ES-I3 (cell line): ENCODE measurements at regions not wholly inside any gene's neighbourhood (a gene's known extent, or its start where the extent isn't known, plus 50 kb on each side); places are given as distances from the start of the nearest gene placed in this dataset.

ENCODE experiments used
- H3K36me3 ChIP-seq: 2 replicates; pipeline ENCODE4 v1.6.1; 2013; ENCODE audit warnings: mild to moderate bottlenecking, low read length, control low read depth, moderate library complexity; ENCODE audit not compliant: insufficient read depth
- H3K4me1 ChIP-seq: 2 replicates; pipeline ENCODE4 v1.6.1; 2013; ENCODE audit warnings: mild to moderate bottlenecking, control low read depth, low read length; ENCODE audit not compliant: insufficient read depth
- H3K9ac ChIP-seq: 2 replicates; pipeline ENCODE4 v1.6.1; 2013; ENCODE audit warnings: low read depth, mild to moderate bottlenecking, low read length, moderate library complexity
- H3K9me3 ChIP-seq: 2 replicates; pipeline ENCODE4 v1.6.1; 2013; ENCODE audit warnings: mild to moderate bottlenecking, low read length, moderate library complexity; ENCODE audit not compliant: control insufficient read depth, insufficient read depth

DNA sequence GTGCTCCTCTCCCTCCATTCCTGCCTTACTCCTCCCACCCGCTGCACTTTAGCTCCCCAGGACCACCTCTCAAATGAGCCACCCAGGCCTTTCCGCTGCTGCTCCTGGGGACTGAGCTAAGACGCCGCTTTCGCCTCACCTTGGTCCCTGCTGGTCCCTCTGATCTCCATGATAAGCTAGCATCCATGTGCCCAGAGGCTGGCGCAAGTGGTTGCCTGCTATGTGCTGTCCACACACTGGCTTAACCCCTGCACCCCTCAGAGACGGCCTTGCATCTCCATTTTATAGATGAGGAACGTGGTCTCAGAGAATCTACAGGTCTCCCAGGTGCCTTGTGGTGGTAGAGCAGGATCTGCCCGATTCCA is 160.1 kb upstream of the PMEPA1 start:
- peaks cover 15% of the 10 kb centered on the region; the same call in 1 of the 2 replicates for H3K4me1 ChIP-seq

DNA sequence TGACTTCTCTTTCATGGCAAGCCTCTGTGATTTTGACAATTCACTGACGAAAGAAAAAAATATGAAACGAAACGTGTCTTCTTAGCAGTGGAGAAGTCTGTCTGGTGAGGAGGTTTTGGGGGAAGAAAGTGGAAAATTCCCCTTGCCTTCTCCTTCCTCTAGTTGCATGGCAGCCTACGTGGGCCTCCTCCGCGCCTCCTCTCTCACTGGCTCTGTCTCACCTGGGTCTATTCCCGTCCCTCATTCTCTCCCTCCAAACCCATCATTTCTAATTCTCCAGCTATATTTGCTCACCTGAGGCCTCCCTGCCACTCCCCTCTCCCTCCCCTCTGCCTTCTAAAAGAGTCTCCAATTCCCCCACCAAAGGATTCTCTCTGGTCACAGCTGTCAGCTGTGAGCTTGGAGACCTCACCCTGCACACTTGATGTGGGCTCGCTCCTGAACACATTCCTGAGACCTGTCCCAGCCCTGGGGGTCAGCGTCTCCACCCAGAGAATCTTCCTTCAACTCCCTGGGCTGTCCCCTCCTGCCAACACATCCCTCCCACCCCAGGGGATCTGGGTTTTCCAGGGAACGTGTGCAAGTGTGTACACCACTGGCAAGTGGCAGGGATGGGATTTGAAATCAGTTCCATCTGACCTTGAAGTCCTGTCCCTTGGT is 159.6 kb upstream of the PMEPA1 start:
- H3K36me3 ChIP-seq: no peaks in the 10 kb centered on the region
- no peaks in the 10 kb centered on the region for H3K9me3 ChIP-seq
- H3K9ac ChIP-seq: no peak overlapping the region
- peaks cover 15% of the 10 kb centered on the region; the same call in 1 of the 2 replicates for H3K4me1 ChIP-seq

More for the DNA sequence above, 160.1 kb upstream of the PMEPA1 start:
- Histone ChIP-seq H3K9me3 (no peaks in the 10 kb centered on the region), H3K9ac (no peak overlapping the region), H3K36me3 (no peaks in the 10 kb centered on the region)

DNA sequence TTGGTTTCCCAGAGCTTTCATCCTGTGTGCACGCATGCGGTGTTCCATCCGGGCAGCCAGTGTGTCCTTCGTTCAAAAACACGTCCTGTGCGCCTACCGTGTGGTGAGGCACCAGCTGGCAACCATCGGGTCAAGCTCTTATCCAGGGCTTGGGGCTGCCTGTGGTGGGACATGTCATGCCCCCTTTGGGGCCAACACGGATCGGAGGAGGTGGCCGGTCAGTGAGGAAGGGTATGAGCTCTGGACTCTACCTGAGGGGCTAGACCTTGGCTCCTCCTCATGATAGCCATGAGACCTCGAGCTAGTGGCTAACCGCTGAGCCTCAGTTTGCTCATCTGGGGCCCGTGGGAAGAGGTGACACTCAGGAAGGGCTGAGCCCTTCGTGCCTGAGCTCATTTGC is 158.5 kb upstream of the PMEPA1 start:
- Histone ChIP-seq H3K36me3 (no peaks in the 10 kb centered on the region), H3K4me1 (peaks cover 15% of the 10 kb centered on the region; the same call in 1 of the 2 replicates), H3K9ac (no peak overlapping the region), H3K9me3 (no peaks in the 10 kb centered on the region)

DNA sequence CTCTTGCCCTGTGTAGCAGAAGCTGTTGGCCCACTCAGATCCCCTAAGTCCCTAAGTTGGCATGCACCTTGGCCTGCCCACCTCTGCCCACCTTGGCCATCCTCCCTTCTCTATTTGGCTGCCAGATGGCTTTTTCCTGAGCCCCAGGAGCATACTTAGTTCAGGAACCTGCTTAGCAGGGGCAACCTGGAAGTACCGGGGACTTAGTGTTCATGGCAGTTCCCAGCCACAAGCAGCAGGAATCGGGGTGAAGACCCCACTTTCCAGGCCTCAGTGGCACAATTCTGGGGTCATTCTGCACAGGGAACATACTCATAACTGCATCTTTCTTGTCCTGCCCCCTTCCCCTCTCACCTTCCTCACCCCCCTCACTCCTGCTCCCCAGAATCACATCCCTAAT is 158.0 kb upstream of the PMEPA1 start:
- peaks cover 15% of the 10 kb centered on the region; the same call in 1 of the 2 replicates for H3K4me1 ChIP-seq
- H3K36me3 ChIP-seq: no peaks in the 10 kb centered on the region
- H3K9ac ChIP-seq: no peak overlapping the region
- H3K9me3 ChIP-seq: no peaks in the 10 kb centered on the region

DNA sequence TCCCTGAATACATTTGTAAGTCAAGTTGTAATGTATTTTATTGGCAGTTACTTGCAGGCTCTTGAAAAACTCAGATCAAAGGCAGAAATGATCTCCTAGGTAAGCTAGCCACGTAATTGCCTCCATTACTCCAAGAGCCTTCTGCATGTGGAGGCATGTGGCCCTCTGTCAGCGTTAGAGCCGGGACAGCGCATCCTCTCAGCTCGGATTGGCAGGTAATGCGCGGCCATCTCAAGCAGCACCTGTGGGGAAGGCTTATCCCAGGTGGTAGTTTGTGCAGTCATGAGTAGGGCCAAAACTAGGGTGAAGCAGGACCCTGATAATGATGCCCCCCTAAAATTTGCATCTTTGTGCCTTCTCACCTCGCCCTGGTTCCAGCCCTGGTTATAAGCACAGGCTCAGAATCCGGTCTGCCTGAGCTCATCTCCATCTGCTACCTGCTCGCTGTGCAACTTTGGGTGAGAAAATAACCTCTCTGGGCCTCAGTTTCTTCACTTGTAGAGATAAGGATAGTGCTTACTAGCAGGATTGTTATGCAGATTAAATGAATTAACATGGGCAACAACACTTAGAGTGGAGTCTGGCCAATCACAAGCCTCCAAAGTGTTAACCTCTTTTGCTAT is 157.5 kb upstream of the PMEPA1 start:
- no peak overlapping the region for H3K9ac ChIP-seq
- no peaks in the 10 kb centered on the region for H3K9me3 ChIP-seq
- peaks cover 15% of the 10 kb centered on the region; the same call in 1 of the 2 replicates for H3K4me1 ChIP-seq
- H3K36me3 ChIP-seq: no peaks in the 10 kb centered on the region

DNA sequence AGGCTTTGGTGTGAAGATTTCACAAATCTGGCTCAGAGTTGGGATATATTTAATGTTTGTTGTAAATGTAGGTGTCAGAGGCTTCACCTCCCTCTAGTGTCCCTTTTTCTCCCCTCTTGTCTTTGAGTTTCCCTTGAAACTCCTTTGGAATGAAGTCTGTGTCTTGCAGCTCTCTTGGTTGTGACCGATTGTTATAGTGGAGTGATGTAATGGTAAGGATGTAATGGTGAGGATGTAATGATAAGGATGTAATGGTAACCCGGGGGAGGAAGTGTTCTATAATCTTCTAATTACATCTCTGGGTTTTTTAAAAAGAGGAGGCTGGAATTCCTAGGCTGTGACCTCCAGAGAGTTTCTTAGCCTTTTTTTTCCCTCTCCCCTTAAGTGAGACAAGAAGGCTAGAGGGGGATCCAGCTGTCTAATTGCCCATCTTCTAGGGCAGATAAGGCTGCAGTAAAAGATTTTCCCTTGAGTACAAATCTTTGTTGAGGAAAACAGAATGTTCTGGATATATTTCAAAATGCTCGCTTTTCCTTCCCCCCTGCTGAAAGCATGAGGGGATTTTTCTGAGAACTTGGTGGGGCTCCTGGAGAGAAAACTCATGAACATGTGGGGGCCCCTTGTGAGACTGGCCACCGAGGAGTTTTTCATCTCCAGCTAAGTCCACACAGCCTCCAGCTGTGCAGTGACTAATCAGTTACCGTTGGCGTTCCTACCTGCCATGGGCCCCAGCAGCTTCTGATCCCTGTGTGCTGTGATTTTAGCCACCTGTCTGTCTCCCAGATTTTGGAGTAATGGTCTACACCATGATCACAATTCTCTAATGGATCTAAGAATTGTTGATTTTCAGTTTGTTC is 156.7 kb upstream of the PMEPA1 start:
- Histone ChIP-seq H3K9ac (no peak overlapping the region), H3K4me1 (peaks cover 15% of the 10 kb centered on the region; the same call in 1 of the 2 replicates), H3K9me3 (no peaks in the 10 kb centered on the region), H3K36me3 (no peaks in the 10 kb centered on the region)

DNA sequence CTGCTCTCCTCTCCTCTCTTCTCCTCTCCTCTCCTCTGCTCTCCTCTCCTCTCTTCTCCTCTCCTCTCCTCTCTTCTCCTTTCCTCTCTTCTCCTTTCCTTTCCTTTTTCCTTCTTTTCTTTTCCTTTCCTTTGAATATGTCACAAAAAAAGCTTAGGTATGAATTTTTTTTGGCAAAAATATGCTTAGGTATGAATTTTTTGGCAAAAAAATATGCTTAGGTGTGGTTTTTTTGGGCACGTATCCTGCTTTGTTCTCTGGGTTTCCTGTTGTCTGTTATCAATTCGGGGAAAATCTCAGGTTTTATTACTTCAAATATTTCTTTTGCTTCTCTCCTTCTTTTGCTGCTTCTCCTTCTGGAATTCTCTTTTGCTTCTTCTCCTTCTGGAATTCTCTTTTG is 155.5 kb upstream of the PMEPA1 start:
- no peaks in the 10 kb centered on the region for H3K36me3 ChIP-seq
- H3K9me3 ChIP-seq: no peaks in the 10 kb centered on the region
- H3K9ac ChIP-seq: no peak overlapping the region
- H3K4me1 ChIP-seq: peaks cover 15% of the 10 kb centered on the region; the same call in 1 of the 2 replicates

DNA sequence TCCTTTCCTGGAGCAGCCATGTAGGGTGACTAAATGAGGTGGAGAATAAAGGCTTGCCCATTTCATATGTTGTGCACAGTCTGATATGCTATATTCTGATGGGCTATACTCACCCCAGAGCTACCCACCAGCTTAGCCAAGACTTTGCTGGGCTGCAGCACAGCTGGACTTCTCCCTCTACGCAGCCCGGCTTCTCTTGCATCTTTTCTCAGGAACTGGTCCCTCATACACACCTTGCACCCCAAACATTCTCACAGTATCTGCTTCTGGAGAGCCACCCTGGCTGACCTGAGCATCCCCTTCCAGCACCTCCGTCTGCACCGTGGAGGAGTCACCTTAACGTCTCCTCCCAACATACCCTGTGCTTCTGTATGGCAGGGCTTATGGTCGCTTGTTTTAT is 150.8 kb upstream of the PMEPA1 start:
- Histone ChIP-seq H3K4me1 (no peaks in the 10 kb centered on the region), H3K36me3 (no peaks in the 10 kb centered on the region), H3K9ac (no peak overlapping the region), H3K9me3 (no peaks in the 10 kb centered on the region)

DNA sequence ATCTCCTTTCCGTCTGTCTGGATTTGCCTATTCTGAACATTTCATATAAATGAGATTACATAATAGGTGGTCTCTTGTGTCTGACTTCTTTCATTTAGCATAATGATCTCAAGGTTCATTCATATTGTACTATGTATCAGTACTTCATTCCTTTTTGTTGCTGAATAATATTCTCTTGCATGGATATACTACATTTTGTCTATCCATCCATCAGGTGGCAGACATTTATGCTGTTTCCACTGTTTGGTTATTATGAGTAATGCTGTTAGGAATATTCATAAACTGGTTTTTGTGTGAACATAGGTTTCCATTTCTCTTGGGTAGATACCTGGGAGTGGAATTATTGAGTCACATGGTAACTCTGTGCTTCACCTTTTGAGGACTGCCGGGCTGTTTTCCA is 148.2 kb upstream of the PMEPA1 start:
- Histone ChIP-seq H3K9ac (no peak overlapping the region), H3K36me3 (no peaks in the 10 kb centered on the region), H3K4me1 (no peaks in the 10 kb centered on the region), H3K9me3 (no peaks in the 10 kb centered on the region)

DNA sequence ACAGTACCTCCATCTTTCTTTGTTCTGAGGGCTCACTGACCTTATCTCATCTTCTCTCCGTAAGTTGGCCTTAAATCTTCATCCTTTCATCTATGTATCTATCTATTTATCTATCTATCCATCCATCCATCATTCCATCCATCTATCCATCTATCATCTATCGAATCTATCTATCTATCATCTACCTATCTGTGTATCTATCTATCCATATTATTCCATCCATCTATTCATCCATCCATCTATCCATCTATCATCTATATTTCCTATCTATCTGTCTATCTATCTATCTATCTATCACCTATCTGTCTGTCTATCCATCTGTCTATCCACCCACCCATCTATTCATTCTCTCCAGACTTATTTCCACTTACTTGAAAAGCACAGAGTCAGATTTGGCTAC is 147.3 kb upstream of the PMEPA1 start:
- Histone ChIP-seq H3K36me3 (no peaks in the 10 kb centered on the region), H3K4me1 (no peaks in the 10 kb centered on the region), H3K9ac (no peak overlapping the region), H3K9me3 (no peaks in the 10 kb centered on the region)

DNA sequence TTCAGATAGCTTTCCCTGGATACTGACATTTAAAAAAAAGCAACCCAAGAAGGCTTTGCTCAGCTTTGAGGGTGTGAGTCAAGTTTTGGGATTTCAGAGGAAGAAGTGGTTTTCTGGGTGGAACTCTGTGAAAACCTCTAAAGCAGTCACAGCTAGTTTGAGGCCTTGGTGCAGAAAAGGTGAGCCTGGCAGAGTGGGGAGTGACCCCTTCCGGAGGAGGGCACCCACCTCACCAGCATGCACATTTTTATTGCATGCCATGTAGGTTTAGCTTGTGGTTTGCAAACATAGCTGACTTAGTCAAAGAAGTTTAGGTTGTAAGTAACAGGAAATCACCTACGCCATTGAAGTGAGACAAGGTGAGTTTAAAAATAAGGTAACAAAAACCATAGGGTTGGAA is 146.8 kb upstream of the PMEPA1 start:
- Histone ChIP-seq H3K36me3 (no peaks in the 10 kb centered on the region), H3K4me1 (no peaks in the 10 kb centered on the region), H3K9ac (no peak overlapping the region), H3K9me3 (no peaks in the 10 kb centered on the region)

DNA sequence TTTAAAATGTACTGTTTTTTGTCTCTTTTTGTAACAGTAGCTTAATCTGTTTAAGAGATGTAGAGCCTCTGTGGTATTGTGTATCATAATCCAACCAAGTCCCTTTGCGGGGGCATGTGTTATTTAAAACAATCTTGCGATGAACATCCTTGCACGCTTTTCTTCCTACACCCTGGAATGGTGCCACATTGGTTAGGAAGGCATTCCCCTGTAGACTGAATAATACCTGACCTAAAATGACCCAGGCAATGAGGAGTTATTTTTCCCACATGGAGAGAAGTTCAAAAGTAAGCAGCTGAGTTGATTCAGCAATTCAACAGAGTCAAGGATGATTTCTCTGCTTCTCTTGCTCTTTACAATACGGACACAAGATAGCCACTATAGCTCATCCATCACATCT is 142.0 kb upstream of the PMEPA1 start:
- Histone ChIP-seq H3K36me3 (no peaks in the 10 kb centered on the region), H3K4me1 (no peaks in the 10 kb centered on the region), H3K9ac (no peak overlapping the region), H3K9me3 (no peaks in the 10 kb centered on the region)

DNA sequence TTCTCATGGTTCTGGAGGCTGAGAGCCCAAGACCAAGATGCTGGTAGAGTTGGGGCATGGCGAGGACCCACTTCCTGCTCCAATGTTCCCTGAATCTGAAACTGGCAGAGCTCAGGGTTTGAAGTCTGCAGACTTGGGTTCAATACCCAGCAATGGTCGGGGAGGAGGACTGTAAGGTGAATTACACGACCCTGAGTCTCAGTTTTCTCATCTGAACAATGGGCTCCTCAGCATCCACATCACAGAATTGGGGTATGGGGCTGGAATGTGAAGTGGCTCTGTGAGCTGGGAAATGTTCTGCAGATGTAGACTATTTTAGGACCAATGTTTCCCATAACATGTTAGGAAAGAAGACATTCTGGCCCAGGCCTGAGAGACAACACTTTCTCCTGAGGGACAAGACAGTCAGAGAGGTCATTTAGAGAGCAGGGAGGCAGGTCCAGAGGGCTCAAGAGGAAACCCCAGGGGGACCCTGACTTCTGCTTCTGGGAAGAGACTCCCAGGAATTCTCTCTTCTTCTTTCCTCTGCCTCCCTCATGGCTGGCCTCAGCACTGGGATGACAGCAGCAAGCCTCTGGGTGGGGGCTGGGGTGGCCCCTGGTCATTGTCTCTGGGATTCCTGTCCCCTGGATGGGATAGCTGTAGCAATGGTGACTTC is 141.3 kb upstream of the PMEPA1 start:
- Histone ChIP-seq H3K4me1 (no peaks in the 10 kb centered on the region), H3K9me3 (no peaks in the 10 kb centered on the region), H3K36me3 (no peaks in the 10 kb centered on the region), H3K9ac (no peak overlapping the region)

DNA sequence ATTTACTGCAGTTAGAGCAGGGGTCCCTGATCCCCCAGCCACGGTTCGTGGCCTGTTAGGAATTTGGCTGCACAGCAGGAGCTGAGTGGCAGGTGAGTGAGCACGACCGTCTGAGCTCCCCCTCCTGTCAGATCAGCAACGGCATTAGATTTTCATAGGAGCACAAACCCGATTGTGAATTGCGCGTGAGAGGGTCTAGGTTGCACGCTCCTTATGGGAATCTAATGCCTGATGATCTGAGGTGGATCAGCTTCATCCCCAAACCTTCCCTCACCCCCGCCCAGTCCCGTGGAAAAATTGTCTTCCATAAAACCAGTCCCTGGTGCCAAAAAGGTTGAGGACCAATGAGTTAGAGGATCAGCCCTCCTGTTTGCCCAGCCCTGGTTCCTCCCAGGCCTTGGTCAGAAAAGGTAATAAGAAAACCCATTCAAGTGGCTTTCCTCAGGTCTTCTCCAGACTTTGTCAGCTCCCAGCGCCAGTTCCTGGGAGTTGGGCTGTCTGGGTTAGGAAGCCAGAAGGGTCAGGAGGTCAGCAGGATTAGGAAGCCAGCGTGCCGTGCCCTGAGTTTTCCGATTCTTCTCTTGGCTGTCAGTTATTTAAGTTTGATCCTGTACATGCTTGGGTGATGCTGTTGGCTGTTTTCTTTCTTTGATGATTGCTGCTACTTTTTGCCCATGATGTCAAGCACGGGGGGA is 139.9 kb upstream of the PMEPA1 start:
- no peaks in the 10 kb centered on the region for H3K4me1 ChIP-seq
- no peak overlapping the region for H3K9ac ChIP-seq
- H3K9me3 ChIP-seq: no peaks in the 10 kb centered on the region
- H3K36me3 ChIP-seq: no peaks in the 10 kb centered on the region
